HCT116 (cell line): ENCODE measurements at regions not wholly inside any gene's neighbourhood (a gene's known extent, or its start where the extent isn't known, plus 50 kb on each side); places are given as distances from the start of the nearest gene placed in this dataset.

Source experiments
- ATAC-seq: fragments of 200-7000 bp; cut with Tn5 transposase; 2 replicates; pipeline ENCODE4 v1.9.1; 2020; ENCODE audit warnings: mild to moderate bottlenecking, moderate library complexity
- BruUV-seq: library from RNA; stranded (reverse); fragments of 400-500 nt; replicated peaks from 2 replicates; lab custom pipeline; 2021; lab: Mats Ljungman, UMichigan
- CTCF ChIA-PET: fragments of 300-600 bp; sonication (Branson Sonifier 250); formaldehyde crosslinking; loops from one replicate; lab custom pipeline; 2021; ENCODE audit warnings: antibody characterized with exemption; lab: Charles Lee
- POLR2A ChIA-PET: fragments of 300-600, 350-600 bp; sonication (Branson Sonifier 250); formaldehyde crosslinking; loops from one replicate; lab custom pipeline; 2021; ENCODE audit warnings: antibody characterized with exemption; lab: Charles Lee
- RAD21 ChIA-PET, 2 experiments: fragments of 300-600 bp; sonication (Branson Sonifier 250); formaldehyde crosslinking; loops; one replicate each; lab custom pipeline; 2023; ENCODE audit warnings: low total read pairs in 2 of 2; ENCODE audit not compliant: uncharacterized antibody in 2 of 2, unreplicated experiment in 2 of 2, low non-redundant PET in 1 of 2; lab: Charles Lee
- DNase-seq: peaks from one replicate; pipeline ENCODE4 v3.0.0-alpha.2; 2010; ENCODE audit warnings: low read depth, low spot score
- H2AFZ ChIP-seq: fragments of 200-600 bp; shearing (Covaris generic), sonication (generic); 2 replicates; pipeline ENCODE4 v1.6.1; 2017; ENCODE audit warnings: low read depth, mixed run types, mixed read lengths, antibody characterized with exemption, low read length; ENCODE audit not compliant: poor library complexity, severe bottlenecking
- H3K27ac ChIP-seq: 2 replicates; pipeline ENCODE4 v1.5.1; 2012; ENCODE audit warnings: low read depth, low read length
- H3K27me3 ChIP-seq: fragments of 200-600 bp; sonication (generic); 2 replicates; pipeline ENCODE4 v1.6.1; 2016; ENCODE audit warnings: mixed run types, low read length, mixed read lengths; ENCODE audit not compliant: insufficient read depth
- H3K36me3 ChIP-seq, 2 experiments: fragments of 200-500 bp in 1 of 2; fragments of 200-600 bp in 1 of 2; sonication (Bioruptor generic) in 1 of 2; sonication (generic) in 1 of 2; 2 replicates each; pipeline versions ENCODE4 v1.5.1 to v1.6.1; 2014 to 2016; ENCODE audit warnings: low read length in 2 of 2, inconsistent platforms in 1 of 2, mixed read lengths in 1 of 2, mixed run types in 1 of 2; ENCODE audit not compliant: insufficient read depth in 2 of 2, control insufficient read depth in 1 of 2
- H3K4me1 ChIP-seq, 2 experiments: fragments of 200-600 bp in 1 of 2; sonication (generic) in 1 of 2; 2 replicates each; pipeline versions ENCODE4 v1.5.1 to v1.6.1; 2012 to 2017; ENCODE audit warnings: low read length in 2 of 2, inconsistent platforms in 1 of 2, mild to moderate bottlenecking in 1 of 2, mixed read lengths in 1 of 2, mixed run types in 1 of 2, moderate library complexity in 1 of 2; ENCODE audit not compliant: insufficient read depth in 2 of 2, control insufficient read depth in 1 of 2
- H3K4me2 ChIP-seq: fragments of 200-600 bp; sonication (generic); 2 replicates; pipeline ENCODE4 v1.6.1; 2017; ENCODE audit warnings: mixed run types, low read length, mixed read lengths
- H3K4me3 ChIP-seq, 2 experiments: fragments of 200-600 bp in 1 of 2; sonication (generic) in 1 of 2; replicated peaks in 1 of 2; 2 replicates each; pipeline ENCODE4 v1.5.1; 2011 to 2016; ENCODE audit warnings: low read length in 2 of 2, control low read depth in 1 of 2, low read depth in 1 of 2, mild to moderate bottlenecking in 1 of 2, mixed read lengths in 1 of 2, mixed run types in 1 of 2
- H3K79me2 ChIP-seq: fragments of 200-600 bp; sonication (generic); 2 replicates; pipeline ENCODE4 v1.6.1; 2017; ENCODE audit warnings: mild to moderate bottlenecking, mixed run types, low read length, moderate library complexity, mixed read lengths; ENCODE audit not compliant: insufficient read depth
- H3K9ac ChIP-seq: fragments of 200-600 bp; sonication (generic); 2 replicates; pipeline ENCODE4 v1.6.1; 2016; ENCODE audit warnings: low read length, mixed read lengths
- H3K9me2 ChIP-seq: fragments of 200-600 bp; sonication (generic), shearing (Covaris generic); 2 replicates; pipeline ENCODE4 v1.6.1; 2017; ENCODE audit warnings: mixed run types, mild to moderate bottlenecking, moderate library complexity; ENCODE audit not compliant: insufficient read depth
- H3K9me3 ChIP-seq, 2 experiments: fragments of 200-500 bp in 1 of 2; fragments of 200-600 bp in 1 of 2; sonication (Bioruptor generic) in 1 of 2; sonication (generic) in 1 of 2; 2 replicates each; pipeline ENCODE4 v1.6.1; 2014 to 2017; ENCODE audit warnings: low read length in 2 of 2, mixed read lengths in 2 of 2, inconsistent platforms in 1 of 2, low read depth in 1 of 2, mild to moderate bottlenecking in 1 of 2, mixed run types in 1 of 2, moderate library complexity in 1 of 2; ENCODE audit not compliant: control insufficient read depth in 1 of 2, insufficient read depth in 1 of 2
- H4K20me1 ChIP-seq: fragments of 200-600 bp; sonication (generic), shearing (Covaris generic); 2 replicates; pipeline ENCODE4 v1.6.1; 2017; ENCODE audit warnings: mixed run types, mild to moderate bottlenecking, moderate library complexity; ENCODE audit not compliant: insufficient read depth
- CBX3 ChIP-seq: IDR thresholded peaks from 2 replicates; pipeline ENCODE4 v1.6.1; 2012; ENCODE audit warnings: low read depth
- MAX ChIP-seq: IDR thresholded peaks from 2 replicates; pipeline ENCODE4 v1.6.1; 2012
- POLR2A ChIP-seq: IDR thresholded peaks from 2 replicates; pipeline ENCODE4 v1.7.0; 2011; ENCODE audit warnings: borderline replicate concordance; ENCODE audit not compliant: insufficient read depth, insufficient read length; ENCODE audit errors: extremely low read depth
- TCF7L2 ChIP-seq: IDR thresholded peaks from 2 replicates; pipeline ENCODE4 v1.7.0; 2011; ENCODE audit warnings: borderline replicate concordance, inconsistent platforms; ENCODE audit not compliant: insufficient read depth, insufficient read length; ENCODE audit errors: extremely low read depth
- ZBTB33 ChIP-seq: IDR thresholded peaks from 2 replicates; pipeline ENCODE4 v1.6.1; 2011; ENCODE audit warnings: mild to moderate bottlenecking, low read length, moderate library complexity; ENCODE audit not compliant: insufficient replicate concordance; ENCODE audit errors: extremely low read depth
- ZNF274 ChIP-seq: fragments of 200-500 bp; sonication (Bioruptor generic); IDR thresholded peaks from 2 replicates; pipeline ENCODE4 v1.6.1; 2014; ENCODE audit warnings: mild to moderate bottlenecking, low read depth, low read length, inconsistent platforms
- intact Hi-C: fragments of 100-400 bp; cut with micrococcal nuclease; formaldehyde crosslinking; loops from 2 replicates; pipeline ENCODE4 v1.10.0; 2022

- H3K27ac ChIP-seq = no peak overlapping the region
- H3K79me2 ChIP-seq = no peaks in the 10 kb centered on the region
- H3K4me3 ChIP-seq = no peak overlapping the region
- H3K9me2 ChIP-seq = no peaks in the 10 kb centered on the region
- no peak for TF ChIP-seq MAX
- TF ChIP-seq ZBTB33 = no peak
- no peak for TF ChIP-seq TCF7L2
- no peak for TF ChIP-seq POLR2A
- no peaks in the 10 kb centered on the region; a peak in 1 of 4 replicates for H3K9me3 ChIP-seq
- no peaks in the 10 kb centered on the region for H3K27me3 ChIP-seq
- ChIA-PET CTCF (no interaction called here), RAD21 (no interaction called here), POLR2A (no interaction called here)
- no TSS peak for BruUV-seq
- H3K9ac ChIP-seq = no peak overlapping the region
- intact Hi-C loops = no loop called here
- DNase-seq = no peak
- peaks cover 0 to 4% of the 10 kb centered on the region in 2 experiments; a peak in 1 of 4 replicates for H3K4me1 ChIP-seq
- H3K36me3 ChIP-seq = no peaks in the 10 kb centered on the region
- H3K4me2 ChIP-seq = no peak overlapping the region
- ATAC-seq = no peak
- no peak overlapping the region for H2AFZ ChIP-seq
- no peaks in the 10 kb centered on the region for H4K20me1 ChIP-seq
These were observed 235.1 kb downstream of the ARHGAP12 start for GRCh38 chr10:31693491-31693890.

- ATAC-seq = no peak
- CTCF ChIA-PET = no interaction called here
- Histone ChIP-seq H3K79me2 (no peaks in the 10 kb centered on the region), H4K20me1 (no peaks in the 10 kb centered on the region), H3K9me3 (peaks cover 4 to 14% of the 10 kb centered on the region in 2 experiments; a peak in 1 of 4 replicates), H3K4me2 (no peak overlapping the region), H3K4me3 (no peak overlapping the region), H2AFZ (no peak overlapping the region), H3K27ac (no peak overlapping the region), H3K27me3 (no peaks in the 10 kb centered on the region), H3K36me3 (no peaks in the 10 kb centered on the region), H3K9me2 (no peaks in the 10 kb centered on the region), H3K9ac (no peak overlapping the region), H3K4me1 (peaks cover 0 to 4% of the 10 kb centered on the region in 2 experiments; a peak in 1 of 4 replicates)
- peak; percentile 62 for TF ChIP-seq CBX3
- TF ChIP-seq ZNF274 = no peak
- RAD21 ChIA-PET = no interaction called here
- POLR2A ChIA-PET = no interaction called here
- intact Hi-C loops = no loop called here
- BruUV-seq = no TSS peak
- DNase-seq = no peak
These were observed 239.4 kb downstream of the ARHGAP12 start for GRCh38 chr10:31689233-31689632.
